Type B pancreatic cell (in vitro differentiated cells): ENCODE measurements at regions not wholly inside any gene's neighbourhood (a gene's known extent, or its start where the extent isn't known, plus 50 kb on each side); places are given as distances from the start of the nearest gene placed in this dataset.
A peak's percentile ranks its signal among the peaks of the same experiment; 100 is the strongest.

Experiments used
- DNase-seq: peaks from one replicate; pipeline ENCODE4 v3.0.0; 2021; ENCODE audit warnings: mixed read lengths; ENCODE audit not compliant: unreplicated experiment; ENCODE audit errors: extremely low spot score
- H3K27ac Mint-ChIP-seq: 2 replicates; pipeline ENCODE4 v1.8.0; 2021; ENCODE audit warnings: mild to moderate bottlenecking, mixed read lengths
- H3K27me3 Mint-ChIP-seq: 2 replicates; pipeline ENCODE4 v1.8.0; 2021; ENCODE audit warnings: mixed read lengths
- H3K36me3 Mint-ChIP-seq: 2 replicates; pipeline ENCODE4 v1.8.0; 2021; ENCODE audit warnings: mixed read lengths
- H3K4me1 Mint-ChIP-seq: one replicate; pipeline ENCODE4 v1.8.0; 2021; ENCODE audit warnings: mixed read lengths; ENCODE audit not compliant: unreplicated experiment
- H3K4me3 Mint-ChIP-seq: 2 replicates; pipeline ENCODE4 v1.8.0; 2021; ENCODE audit warnings: mild to moderate bottlenecking, mixed read lengths
- H3K9me3 Mint-ChIP-seq: 2 replicates; pipeline ENCODE4 v1.8.0; 2021; ENCODE audit warnings: mixed read lengths
- TF ChIP-seq, protein P1 (sequence below): fragments of 200-600 bp; sonication (generic); conservative IDR thresholded peaks from 2 replicates; pipeline ENCODE4 v1.5.0; 2021; ENCODE audit warnings: antibody characterized with exemption, mild to moderate bottlenecking

DNA sequence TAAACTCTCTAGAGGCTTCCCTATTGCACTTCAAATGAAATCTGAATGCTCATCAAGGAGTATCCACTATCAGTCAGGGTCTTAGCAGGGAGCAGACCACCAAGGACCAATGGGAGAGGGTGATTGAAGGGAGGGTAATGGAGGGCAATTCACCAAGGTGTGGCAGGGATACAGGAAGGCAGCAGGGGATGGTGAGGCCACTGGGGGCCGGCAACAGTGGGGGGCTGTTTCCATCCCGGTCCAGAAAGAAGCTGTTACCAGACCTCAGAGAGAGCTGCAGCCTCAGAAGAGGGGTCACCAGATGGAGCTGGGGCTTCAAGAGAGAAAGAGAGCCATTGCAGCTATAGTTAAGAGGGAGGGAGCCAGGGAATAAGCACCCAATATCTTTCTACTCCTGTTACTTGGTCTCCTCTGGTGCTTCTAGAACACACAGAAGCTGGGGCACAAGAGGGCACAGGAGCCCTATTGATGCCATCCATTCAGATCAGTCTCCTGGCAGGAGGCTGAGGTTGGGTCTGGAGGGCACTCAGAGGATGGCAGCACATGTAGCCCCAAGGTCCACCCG is 417.6 kb downstream of the PTPRU start:
- TF ChIP-seq, protein P1, sequence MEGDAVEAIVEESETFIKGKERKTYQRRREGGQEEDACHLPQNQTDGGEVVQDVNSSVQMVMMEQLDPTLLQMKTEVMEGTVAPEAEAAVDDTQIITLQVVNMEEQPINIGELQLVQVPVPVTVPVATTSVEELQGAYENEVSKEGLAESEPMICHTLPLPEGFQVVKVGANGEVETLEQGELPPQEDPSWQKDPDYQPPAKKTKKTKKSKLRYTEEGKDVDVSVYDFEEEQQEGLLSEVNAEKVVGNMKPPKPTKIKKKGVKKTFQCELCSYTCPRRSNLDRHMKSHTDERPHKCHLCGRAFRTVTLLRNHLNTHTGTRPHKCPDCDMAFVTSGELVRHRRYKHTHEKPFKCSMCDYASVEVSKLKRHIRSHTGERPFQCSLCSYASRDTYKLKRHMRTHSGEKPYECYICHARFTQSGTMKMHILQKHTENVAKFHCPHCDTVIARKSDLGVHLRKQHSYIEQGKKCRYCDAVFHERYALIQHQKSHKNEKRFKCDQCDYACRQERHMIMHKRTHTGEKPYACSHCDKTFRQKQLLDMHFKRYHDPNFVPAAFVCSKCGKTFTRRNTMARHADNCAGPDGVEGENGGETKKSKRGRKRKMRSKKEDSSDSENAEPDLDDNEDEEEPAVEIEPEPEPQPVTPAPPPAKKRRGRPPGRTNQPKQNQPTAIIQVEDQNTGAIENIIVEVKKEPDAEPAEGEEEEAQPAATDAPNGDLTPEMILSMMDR = no peak
- H3K4me1 Mint-ChIP-seq = peaks cover 13% of the 10 kb centered on the region
- no peaks in the 10 kb centered on the region for H3K36me3 Mint-ChIP-seq
- no peak for DNase-seq
- H3K9me3 Mint-ChIP-seq = no peaks in the 10 kb centered on the region
- H3K4me3 Mint-ChIP-seq = no peak overlapping the region
- no peak overlapping the region for H3K27ac Mint-ChIP-seq
- peaks cover 4% of the 10 kb centered on the region for H3K27me3 Mint-ChIP-seq

DNA sequence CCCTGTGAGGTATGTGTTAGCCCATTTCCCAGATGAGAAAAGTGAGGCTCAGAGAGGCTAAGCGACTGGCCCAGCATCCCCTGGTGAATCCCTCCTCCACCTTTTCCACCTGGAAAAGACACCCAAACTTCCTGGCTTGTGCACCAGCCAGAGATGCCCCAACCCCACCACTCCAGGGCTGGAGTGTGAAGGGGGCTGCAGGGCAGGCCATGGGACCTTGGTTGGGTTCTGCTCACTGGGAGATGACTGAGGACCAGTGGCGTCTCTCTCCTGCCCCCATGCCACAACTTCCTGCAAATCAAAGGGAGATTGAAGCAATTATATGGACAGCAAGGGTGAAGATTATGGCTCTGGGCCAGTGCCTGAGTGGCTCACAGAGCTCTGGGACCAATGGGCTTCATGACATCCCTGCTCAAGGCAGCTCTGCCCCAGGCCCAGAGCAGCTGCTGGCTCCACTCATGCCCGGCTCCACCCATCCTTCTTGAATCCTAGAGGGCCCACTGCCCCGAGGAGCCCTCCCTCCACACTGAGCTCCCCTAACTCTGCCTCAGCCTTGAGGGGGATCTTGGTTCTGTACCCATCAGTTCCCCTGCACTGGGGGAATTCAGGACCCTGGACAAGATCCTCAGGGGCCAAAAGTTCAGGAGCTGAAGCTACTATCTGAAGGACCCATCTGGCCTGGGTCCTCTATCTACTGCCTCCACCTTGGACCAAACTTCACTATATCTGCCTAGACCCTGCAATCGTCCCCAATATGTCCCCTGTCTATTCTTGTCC is 416.9 kb downstream of the PTPRU start:
- TF ChIP-seq, protein P1 = no peak
- no peaks in the 10 kb centered on the region for H3K36me3 Mint-ChIP-seq
- no peak overlapping the region for H3K27ac Mint-ChIP-seq
- no peaks in the 10 kb centered on the region for H3K9me3 Mint-ChIP-seq
- H3K27me3 Mint-ChIP-seq = peaks cover 4% of the 10 kb centered on the region
- peaks cover 13% of the 10 kb centered on the region for H3K4me1 Mint-ChIP-seq
- DNase-seq = peak; percentile 47
- no peak overlapping the region for H3K4me3 Mint-ChIP-seq

DNA sequence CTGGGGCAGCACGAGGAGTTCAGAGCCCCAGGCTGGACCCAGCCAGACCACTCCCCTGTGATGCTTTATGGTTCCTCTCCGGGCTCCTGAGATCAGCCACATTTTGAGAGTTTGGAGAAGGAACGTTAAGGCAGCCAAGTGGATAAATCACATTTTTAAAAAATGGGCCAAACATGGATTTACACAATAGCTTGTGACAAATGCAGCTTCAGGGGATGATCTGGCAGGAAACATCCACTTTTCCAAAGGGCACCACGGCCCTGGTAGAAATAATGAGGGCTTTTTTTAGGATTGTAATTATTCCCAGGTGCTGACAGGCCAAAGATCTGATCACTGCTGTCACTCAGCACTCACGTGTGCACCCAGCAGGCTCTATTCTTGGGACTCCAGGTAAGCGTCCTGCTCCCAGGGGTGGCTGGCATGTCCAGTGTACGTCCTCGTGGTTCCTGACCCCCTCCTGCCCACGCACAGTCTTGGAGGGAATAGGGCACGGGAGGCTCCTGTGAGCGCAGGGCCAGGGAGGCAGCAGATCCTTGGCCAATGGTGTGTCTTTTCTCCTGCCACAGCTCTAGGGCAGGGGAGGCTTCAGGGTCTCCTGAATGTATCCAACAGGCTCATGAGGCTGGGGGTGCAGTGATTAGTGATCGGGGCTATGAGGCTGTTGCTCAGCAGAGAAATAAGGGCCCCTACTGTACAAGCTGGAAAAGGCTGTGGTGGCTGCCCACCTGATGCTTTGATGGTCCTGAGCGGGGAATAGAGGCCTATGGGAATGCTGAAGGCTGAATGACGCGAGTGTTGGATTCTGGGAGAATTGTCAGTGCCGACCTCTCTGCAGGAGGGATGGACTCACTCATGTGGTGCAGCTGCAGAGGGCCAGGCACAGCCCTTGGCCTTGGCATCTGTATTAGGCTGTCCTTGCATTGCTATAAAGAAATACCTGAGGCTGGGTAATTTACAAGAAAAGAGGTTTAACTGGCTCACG is 415.7 kb downstream of the PTPRU start:
- no peak overlapping the region for H3K4me3 Mint-ChIP-seq
- H3K27ac Mint-ChIP-seq = no peak overlapping the region
- H3K36me3 Mint-ChIP-seq = no peaks in the 10 kb centered on the region
- H3K9me3 Mint-ChIP-seq = no peaks in the 10 kb centered on the region
- H3K27me3 Mint-ChIP-seq = peaks cover 10% of the 10 kb centered on the region
- H3K4me1 Mint-ChIP-seq = peaks cover 13% of the 10 kb centered on the region
- DNase-seq = peak; percentile 39
- TF ChIP-seq, protein P1 = no peak

DNA sequence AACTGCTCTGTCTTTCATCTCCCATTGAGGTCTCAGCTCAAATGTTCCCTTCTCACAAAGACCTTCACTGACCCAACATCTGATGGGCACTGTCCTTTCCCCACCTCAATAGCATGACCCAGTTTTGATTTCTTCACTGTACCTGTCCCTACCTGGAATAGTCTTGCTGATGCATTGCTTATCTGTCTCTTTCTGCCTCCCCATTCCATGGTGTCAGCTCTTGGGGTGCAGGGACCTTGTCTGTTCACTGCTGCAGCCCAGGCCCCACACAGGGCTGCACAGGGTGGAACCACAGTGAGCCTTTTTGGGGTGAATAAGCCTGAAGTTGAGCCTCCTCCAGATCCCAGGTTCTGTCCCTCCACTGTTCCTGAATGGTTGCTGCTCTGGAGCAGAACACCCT is 414.9 kb downstream of the PTPRU start:
- Mint-ChIP-seq H3K27me3 (peaks cover 10% of the 10 kb centered on the region), H3K4me1 (peaks cover 8% of the 10 kb centered on the region), H3K36me3 (no peaks in the 10 kb centered on the region), H3K27ac (no peak overlapping the region), H3K9me3 (no peaks in the 10 kb centered on the region), H3K4me3 (no peak overlapping the region)
- TF ChIP-seq, protein P1 = no peak
- peak; percentile 43 for DNase-seq

DNA sequence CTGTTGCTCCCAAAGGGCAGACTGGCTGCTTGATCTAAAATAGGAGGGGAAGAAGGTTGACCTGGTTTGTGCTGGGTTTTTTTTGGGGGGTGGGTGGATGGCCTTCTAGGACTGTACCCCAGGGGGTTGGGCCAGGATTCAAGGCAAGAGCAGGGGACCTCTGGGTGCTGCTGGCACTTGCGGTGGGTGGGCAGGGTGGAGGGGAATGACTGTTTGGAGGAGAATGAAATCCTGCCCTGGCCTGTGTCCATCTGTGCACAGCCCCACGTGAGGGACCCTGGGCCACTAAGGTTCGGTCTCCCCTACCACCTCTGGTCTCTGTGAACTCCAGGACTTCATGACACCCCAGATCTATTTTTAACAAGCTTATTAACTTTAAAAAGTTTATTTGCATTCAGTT is 414.2 kb downstream of the PTPRU start:
- peaks cover 4% of the 10 kb centered on the region for H3K4me1 Mint-ChIP-seq
- TF ChIP-seq, protein P1 = no peak
- DNase-seq = peak; percentile 48
- H3K4me3 Mint-ChIP-seq = no peak overlapping the region
- no peak overlapping the region for H3K27ac Mint-ChIP-seq
- H3K27me3 Mint-ChIP-seq = peaks cover 11% of the 10 kb centered on the region
- H3K9me3 Mint-ChIP-seq = no peaks in the 10 kb centered on the region
- no peaks in the 10 kb centered on the region for H3K36me3 Mint-ChIP-seq
